HG03342 (cell line): ENCODE measurements at regions not wholly inside any gene's neighbourhood (a gene's known extent, or its start where the extent isn't known, plus 50 kb on each side); places are given as distances from the start of the nearest gene placed in this dataset.
"Not testable (repeated sequence)": the region's sequence is repeated elsewhere in the genome, so short reads cannot be mapped to it uniquely, and the experiment has no call there.

ENCODE experiments used
- ATAC-seq: cut with Tn5 transposase; IDR thresholded peaks from one replicate; pipeline ENCODE4 v1.9.1; 2021; ENCODE audit warnings: mild to moderate bottlenecking, moderate library complexity; ENCODE audit not compliant: unreplicated experiment

GRCh38 chr12:115898670-115899069 is 378.8 kb downstream of the MED13L start:
- no peak for ATAC-seq

DNA sequence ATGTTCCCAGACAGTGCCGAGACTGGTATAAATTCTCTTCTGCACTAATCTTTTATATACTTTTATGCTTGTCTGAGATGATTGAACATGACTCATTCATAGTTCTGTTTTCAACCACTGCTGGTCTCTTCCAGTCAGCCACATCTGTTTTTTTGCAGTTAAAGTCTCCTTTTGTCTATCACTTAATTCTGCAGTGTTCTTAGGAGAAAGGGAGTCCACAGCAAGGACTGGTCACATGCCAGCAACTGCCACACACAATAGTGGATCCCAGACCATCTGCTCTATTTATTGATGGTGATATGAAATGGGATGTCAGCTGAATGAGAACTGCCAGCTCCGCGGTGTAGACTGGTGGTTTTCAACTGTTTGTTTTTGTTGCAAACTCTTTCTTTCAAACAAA is 379.8 kb downstream of the MED13L start:
- ATAC-seq, result no peak

- ATAC-seq, result no peak
Measured at GRCh38 chr12:115895247-115895646, 382.2 kb downstream of the MED13L start.

DNA sequence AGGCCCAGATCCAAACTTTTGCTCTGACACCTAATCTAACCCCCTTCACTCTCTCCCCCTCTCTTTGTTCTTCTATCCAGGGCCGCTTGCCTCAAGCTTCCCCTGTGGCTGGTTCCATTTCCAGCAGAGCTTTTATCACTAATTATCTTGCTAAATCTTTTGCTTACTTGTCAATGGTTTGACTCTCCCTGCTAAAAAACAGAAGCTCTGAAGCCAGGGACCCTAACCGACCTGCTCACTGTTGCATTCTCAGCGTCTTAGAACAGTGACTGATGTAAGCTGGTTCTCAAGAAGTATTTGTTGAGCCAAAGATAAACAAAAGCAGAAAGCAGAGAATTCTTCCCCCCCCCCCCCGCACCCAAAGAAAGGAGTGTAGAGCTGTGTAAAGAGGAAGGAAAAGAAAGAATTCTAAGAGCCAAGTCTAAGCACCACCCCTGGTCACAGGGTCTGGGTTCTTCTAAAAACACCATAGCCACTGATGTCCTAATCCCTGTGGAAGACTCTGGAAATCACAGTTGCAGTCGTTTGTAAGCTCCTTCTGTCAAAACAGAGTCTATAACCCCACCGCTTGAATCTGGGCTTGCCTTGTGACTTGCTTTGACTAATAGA is 385.8 kb downstream of the MED13L start:
- ATAC-seq, result no peak

DNA sequence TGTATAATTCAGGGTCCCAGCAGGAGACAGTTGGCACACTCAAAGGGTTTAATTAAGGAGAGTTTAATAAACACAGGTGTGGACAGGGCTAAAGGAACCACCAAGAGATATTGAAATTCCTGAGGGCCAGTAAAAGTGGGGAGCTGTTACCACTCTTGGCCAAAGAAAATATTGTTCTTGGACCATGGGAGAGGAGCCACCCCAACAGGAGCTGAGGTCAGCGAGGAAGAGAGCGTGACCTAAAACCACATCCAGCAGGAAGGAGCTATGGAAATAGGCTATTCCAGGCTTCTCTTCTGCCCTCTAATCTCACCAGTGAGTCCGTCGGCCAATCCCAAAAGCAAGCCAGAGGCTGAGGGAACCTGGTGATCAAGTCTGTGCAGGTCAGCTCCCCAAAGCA is 390.8 kb downstream of the MED13L start:
- ATAC-seq, result no peak

- no peak for ATAC-seq
Measured at GRCh38 chr12:115885040-115885690, 392.3 kb downstream of the MED13L start.

DNA sequence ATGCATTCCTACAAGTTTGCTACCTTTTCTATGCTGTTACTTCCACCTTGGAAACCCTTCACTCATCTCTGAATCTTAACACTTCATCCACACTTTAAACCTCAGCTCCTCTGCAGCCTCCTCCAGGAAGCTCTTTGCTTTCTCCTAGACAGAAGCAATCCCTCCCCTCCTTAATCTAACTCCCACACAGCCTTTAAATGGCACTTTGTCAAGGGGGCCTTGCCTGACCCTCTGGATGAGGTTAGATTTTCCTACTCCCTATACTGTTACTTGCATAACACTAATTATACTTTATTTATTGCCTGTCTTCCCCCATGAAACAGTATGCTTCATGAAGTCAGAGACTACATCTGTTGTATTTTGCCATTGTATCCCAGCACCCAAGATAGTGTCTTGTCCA is 394.6 kb downstream of the MED13L start:
- no peak for ATAC-seq

GRCh38 chr12:115880238-115880637 is 397.3 kb downstream of the MED13L start:
- ATAC-seq, result no peak

- no peak for ATAC-seq
Measured at GRCh38 chr12:115879354-115879753, 398.1 kb downstream of the MED13L start.

- ATAC-seq, result no peak
Measured at GRCh38 chr12:115873451-115874082, 403.9 kb downstream of the MED13L start.

- no peak for ATAC-seq
Measured at GRCh38 chr12:115872919-115873357, 404.6 kb downstream of the MED13L start.

DNA sequence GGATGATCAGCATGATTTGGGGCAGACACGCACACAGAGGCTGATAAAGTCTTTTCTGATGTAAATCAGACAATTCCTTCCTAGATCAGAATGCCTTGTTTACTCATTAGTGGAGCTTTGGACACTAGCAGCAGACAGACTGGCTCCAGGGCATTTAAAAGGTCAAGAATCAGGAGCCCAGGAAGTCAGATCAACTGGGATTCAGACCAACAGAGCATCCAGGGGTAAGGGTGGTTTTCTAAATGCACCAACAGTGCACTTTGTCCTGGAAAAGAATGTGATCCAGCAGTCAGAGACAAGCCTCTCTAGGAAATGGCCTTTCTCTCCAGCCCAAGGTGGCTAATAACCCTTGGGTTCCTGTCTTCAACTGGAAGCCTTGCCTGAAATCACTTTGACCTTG is 405.3 kb downstream of the MED13L start:
- ATAC-seq, result no peak

DNA sequence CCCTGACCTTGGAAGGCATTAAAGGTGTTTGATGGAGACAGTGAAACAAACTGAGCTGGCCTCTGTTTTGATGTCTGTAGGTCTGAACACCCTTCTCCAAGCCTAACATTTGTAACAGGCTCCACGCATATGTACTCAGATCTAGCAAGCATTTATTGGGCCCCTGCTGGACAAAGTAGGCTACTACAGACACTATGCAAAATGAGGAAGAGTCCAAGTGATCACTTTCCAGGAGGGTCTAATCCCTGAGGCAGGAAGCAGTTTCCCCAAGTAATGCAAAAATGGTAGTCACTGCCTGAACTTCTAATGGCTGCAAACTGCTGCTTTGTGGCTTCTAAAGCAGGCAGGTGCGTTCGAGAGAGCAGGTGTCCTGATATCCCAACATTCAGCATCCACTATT is 405.8 kb downstream of the MED13L start:
- ATAC-seq, result peak; percentile 84

DNA sequence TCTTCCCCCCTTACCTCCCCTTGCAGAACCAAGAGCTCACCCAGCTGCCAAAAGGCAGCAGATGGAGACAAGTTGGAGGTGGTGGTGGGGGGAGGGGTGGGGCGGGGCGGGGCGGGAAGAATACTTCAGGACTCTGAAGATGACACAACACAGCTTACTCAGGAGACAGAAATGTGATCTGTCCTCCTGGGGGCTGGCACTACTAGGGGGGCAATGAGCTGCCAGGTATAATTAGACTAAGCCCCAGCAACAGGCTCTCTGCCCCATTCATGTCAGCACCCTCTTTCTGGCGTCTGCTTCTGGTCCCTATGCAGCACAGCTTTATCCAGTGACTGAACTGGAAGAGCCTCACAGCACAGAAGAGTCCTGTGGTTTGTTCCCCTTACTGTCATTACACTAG is 407.0 kb downstream of the MED13L start:
- ATAC-seq, result no peak

DNA sequence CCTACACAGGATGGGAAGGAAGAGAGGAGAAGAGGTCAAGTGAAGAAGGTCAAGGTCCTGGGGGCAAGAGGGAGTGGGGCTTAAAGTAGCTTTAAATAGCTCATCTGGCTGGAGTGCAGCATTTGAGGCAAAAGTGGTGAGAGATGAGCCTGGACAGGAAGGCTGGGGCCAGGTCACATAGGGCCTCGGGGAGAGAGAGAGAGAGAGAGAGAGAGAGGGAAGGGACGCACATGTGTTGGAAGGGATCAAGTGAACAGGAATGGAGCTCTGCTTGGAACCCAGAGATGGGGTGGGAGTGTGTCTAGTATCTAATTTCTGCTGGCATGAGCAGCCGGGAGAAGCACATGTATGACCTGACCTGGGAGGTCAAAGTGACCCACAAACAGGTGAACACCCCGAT is 407.5 kb downstream of the MED13L start:
- no peak for ATAC-seq

DNA sequence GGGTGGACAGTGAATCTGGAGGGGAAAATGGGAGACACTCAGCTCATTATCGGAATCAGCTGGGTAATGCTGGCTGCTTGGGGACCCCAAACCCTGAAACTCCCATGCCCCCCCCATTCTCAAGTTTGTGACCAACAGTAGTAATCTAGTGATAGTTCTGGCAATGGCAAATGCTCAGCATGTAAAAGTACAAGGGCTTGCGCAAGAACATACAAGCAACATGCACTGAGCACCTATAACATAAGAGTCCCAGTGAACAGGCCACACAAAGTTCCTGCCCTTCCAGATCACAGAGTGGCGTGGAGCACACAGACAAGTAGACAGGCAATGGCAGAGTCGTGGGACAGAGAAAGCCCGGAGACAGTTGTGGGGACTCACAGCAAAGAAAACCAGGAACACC is 407.9 kb downstream of the MED13L start:
- ATAC-seq, result no peak

GRCh38 chr12:115868624-115869023 is 408.9 kb downstream of the MED13L start:
- no peak for ATAC-seq

- ATAC-seq, result no peak
Measured at GRCh38 chr12:115867854-115868253, 409.6 kb downstream of the MED13L start.

DNA sequence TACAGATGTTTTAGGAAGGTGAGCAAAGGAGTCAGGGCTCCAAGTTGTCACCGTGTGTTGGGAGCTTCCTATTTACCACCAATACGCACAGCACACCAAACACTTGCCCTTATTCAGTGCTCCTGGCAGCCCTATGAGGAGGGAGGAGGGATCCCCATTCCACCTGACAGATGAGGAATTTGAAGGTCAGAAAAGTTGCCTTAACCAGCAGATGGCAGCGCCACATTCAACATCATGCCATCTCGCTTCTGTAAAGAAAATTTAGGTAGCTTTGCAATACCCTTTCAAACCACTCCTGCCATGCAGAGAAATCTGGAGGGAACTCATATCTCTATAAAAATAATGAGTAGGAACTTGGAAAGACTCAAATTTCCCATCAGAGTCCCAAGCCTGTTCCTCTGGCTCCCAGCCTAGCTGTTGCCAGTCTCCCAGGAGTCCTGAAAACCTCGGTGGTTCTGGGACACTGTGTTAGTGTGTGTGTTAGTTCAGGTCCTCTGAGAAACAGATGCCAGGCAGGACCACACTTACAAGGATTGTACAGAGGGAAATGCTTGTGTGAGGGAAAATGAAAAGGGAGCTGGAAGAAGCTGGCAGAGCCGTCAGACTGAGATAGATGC is 410.5 kb downstream of the MED13L start:
- no peak for ATAC-seq

DNA sequence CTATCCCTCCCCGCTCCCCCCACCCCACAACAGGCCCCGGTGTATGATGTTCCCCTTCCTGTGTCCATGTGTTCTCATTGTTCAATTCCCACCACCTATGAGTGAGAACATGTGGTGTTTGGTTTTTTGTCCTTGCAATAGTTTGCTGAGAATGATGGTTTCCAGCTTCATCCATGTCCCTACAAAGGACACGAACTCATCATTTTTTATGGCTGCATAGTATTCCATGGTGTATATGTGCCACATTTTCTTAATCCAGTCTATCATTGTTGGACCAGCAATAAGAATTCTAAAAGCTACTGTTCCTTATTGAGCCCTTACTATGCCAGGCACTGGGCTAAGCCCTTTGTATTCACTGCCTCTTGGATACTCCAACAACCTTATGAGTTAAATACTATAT is 411.2 kb downstream of the MED13L start:
- not testable (repeated sequence) for ATAC-seq

- no peak for ATAC-seq
Measured at GRCh38 chr12:115864396-115864795, 413.1 kb downstream of the MED13L start.

DNA sequence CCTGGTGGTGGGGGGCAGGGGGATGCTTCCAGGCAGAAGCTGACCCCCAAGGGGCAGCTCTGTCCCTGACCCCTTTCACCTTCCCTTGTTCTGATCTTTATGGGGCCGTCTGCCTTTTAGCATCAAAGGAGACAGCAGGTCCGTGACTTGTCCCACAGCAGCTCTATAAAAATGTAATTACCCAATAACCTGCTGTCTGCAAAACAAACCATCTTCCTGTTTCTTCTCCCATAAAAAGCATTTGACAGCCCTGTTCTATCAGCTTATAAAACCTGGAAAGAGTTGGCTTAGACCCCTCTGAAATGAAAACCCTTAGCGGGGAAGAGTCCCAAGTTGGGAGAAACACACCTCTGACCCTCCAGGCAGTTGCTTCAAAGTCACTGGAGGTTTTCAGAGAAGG is 416.9 kb downstream of the MED13L start:
- ATAC-seq, result no peak
